HEK293T (cell line): ENCODE measurements at regions not wholly inside any gene's neighbourhood (a gene's known extent, or its start where the extent isn't known, plus 50 kb on each side); places are given as distances from the start of the nearest gene placed in this dataset.

Experiments
- FOXK2 ChIP-seq: fragments of 450-650 bp; IDR thresholded peaks from 2 replicates; pipeline ENCODE4 v1.6.1; 2016; ENCODE audit warnings: mild to moderate bottlenecking
- SP1 ChIP-seq: fragments of 450-650 bp; IDR thresholded peaks from 2 replicates; pipeline ENCODE4 v1.6.1; 2017

DNA sequence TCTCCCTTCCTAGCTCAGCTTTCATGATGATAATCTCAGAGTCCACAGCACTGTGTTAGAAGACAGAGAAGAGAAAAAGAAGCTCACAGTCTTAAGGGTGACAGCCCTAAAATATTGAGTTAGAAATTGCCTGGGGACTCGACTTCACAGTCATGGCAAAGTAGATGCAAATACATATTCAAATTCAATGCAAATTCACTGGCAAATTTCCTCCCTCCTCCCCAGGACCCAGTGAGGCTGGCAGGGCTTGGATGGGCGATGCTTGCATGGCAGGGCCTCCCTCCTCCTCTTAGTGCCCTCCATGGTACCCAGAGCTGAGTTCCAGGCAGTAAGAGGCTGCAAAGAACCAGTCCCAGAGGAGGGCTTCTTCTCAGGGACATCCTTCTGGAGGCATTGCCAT lies 115.6 kb upstream of the UQCRFS1 start:
- TF ChIP-seq FOXK2 (no peak), SP1 (no peak)
